HUES48 (cell line): ENCODE measurements at regions not wholly inside any gene's neighbourhood (a gene's known extent, or its start where the extent isn't known, plus 50 kb on each side); places are given as distances from the start of the nearest gene placed in this dataset.

Experiments
- H3K27ac ChIP-seq: one replicate; pipeline ENCODE4 v1.7.0; 2013; ENCODE audit warnings: low read depth, low read length, inconsistent platforms
- H3K27me3 ChIP-seq: 2 replicates; pipeline ENCODE4 v1.6.1; 2013; ENCODE audit warnings: mild to moderate bottlenecking, low read length; ENCODE audit not compliant: control insufficient read depth, insufficient read depth
- H3K36me3 ChIP-seq: 2 replicates; pipeline ENCODE4 v1.6.1; 2013; ENCODE audit warnings: low read length; ENCODE audit not compliant: control insufficient read depth, insufficient read depth
- H3K4me1 ChIP-seq: 2 replicates; pipeline ENCODE4 v1.6.1; 2013; ENCODE audit warnings: mild to moderate bottlenecking, low read length; ENCODE audit not compliant: control insufficient read depth, insufficient read depth
- H3K4me3 ChIP-seq: 2 replicates; pipeline ENCODE4 v1.5.1; 2013; ENCODE audit warnings: mild to moderate bottlenecking, low read depth, low read length
- H3K9ac ChIP-seq: 2 replicates; pipeline ENCODE4 v1.6.1; 2013; ENCODE audit warnings: mild to moderate bottlenecking, low read depth, low read length, moderate library complexity
- H3K9me3 ChIP-seq: 2 replicates; pipeline ENCODE4 v1.6.1; 2013; ENCODE audit warnings: low read length; ENCODE audit not compliant: control insufficient read depth, insufficient read depth

DNA sequence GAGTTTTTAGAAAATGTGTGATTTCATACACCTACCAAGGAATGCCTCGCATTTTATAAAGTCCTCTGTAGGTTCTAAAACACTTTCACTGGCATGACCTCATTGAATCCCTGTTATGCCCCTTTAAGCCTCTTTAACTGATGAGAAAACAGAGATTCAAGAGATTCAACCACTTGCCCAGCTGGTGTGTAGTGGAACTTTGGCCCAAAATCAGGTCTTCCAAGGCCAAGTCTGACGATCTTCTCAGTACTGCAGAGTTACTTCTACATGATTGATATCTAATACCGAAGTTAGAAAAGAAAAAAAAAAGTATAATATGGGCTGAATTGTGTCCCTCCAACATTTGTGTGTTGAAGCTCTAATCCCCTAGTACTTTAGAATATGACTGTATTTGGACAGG lies 202.0 kb downstream of the WDR11 start:
- Histone ChIP-seq H3K27ac (no peak overlapping the region), H3K27me3 (no peaks in the 10 kb centered on the region), H3K4me1 (no peaks in the 10 kb centered on the region), H3K4me3 (no peak overlapping the region), H3K9me3 (no peaks in the 10 kb centered on the region), H3K9ac (no peak overlapping the region), H3K36me3 (no peaks in the 10 kb centered on the region)

DNA sequence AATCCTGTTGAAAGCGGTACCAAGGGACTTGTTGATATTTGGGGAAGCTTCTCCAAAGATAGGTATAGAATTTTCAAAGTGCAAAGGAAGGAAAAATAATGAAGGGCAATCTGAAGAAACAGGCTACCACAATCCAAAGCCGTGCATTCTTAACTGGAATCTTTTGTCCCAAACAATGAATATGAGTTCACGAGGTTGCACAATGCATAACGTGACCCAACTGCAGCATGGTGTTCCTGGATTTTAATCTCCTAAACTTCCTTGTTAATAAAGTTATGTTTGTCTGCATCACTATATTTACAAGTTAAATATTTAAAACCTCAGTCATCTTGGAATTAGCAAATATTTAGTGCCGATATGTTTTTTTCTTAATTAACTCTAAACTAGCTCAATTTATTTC lies 203.7 kb downstream of the WDR11 start:
- no peaks in the 10 kb centered on the region for H3K9me3 ChIP-seq
- no peak overlapping the region for H3K27ac ChIP-seq
- H3K4me1 ChIP-seq: no peaks in the 10 kb centered on the region
- no peak overlapping the region for H3K9ac ChIP-seq
- no peak overlapping the region for H3K4me3 ChIP-seq
- H3K27me3 ChIP-seq: no peaks in the 10 kb centered on the region
- H3K36me3 ChIP-seq: no peaks in the 10 kb centered on the region

DNA sequence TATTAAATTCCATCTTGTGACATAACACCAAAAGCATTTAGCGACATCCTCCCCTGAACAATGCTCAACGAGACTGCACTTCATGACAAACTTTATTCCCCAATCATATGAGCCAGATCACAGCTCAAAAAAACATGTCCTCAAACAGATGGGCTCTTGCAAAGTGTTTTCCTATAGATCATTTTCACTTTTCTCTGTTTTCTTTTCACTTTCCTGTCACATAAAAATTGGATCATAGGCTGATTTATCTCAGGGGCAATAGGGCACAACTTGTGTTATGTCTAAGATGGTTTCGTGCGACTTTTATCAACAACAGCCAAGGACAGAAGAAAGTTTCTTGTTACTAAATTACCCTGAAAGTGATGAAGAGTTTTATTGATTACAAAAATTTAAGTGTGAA lies 206.1 kb downstream of the WDR11 start:
- no peaks in the 10 kb centered on the region for H3K9me3 ChIP-seq
- no peak overlapping the region for H3K27ac ChIP-seq
- no peaks in the 10 kb centered on the region for H3K27me3 ChIP-seq
- H3K9ac ChIP-seq: no peak overlapping the region
- H3K4me3 ChIP-seq: no peak overlapping the region
- no peaks in the 10 kb centered on the region for H3K36me3 ChIP-seq
- H3K4me1 ChIP-seq: no peaks in the 10 kb centered on the region

DNA sequence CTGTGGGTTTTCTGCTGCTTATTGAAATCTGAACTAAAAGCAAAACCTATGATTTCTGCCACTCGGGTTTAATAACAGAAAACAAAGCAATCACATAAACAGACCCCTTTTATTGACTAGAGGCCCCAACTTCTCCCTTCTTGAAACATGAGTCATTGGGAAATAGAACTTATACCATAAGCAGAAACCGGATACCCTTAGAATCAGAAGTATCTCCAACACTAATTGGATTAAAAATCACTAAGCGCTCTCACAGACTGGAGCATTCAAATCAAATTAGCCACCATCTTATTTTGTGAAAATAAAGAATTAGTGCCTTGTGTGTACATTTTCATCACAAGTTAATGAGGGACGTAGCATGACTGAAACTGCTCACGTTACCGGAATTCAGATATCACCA lies 206.9 kb downstream of the WDR11 start:
- Histone ChIP-seq H3K9me3 (no peaks in the 10 kb centered on the region), H3K4me3 (no peak overlapping the region), H3K4me1 (no peaks in the 10 kb centered on the region), H3K36me3 (no peaks in the 10 kb centered on the region), H3K27me3 (no peaks in the 10 kb centered on the region), H3K9ac (no peak overlapping the region), H3K27ac (no peak overlapping the region)

DNA sequence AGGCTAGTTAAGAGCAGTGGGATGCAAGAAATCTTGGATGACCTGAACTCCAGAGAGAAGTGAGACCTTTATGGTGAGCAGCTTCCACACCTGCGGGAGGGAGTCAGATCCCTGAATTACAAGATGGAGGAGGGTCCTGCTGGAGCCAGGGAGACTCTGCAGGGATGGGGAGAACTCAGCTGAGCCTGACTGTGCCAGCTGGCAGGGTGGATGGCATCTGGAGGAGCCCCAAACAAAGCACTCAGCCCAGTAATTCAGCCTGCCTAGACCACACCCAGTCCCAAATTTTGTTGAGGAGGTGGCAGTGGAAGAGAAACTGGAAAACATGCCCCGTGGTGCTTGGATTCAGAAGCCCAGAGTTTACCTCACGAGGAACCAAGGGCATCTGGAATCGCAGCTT lies 208.2 kb downstream of the WDR11 start:
- no peak overlapping the region for H3K4me3 ChIP-seq
- no peaks in the 10 kb centered on the region for H3K36me3 ChIP-seq
- no peaks in the 10 kb centered on the region for H3K4me1 ChIP-seq
- no peaks in the 10 kb centered on the region for H3K9me3 ChIP-seq
- H3K27ac ChIP-seq: no peak overlapping the region
- no peaks in the 10 kb centered on the region for H3K27me3 ChIP-seq
- no peak overlapping the region for H3K9ac ChIP-seq

DNA sequence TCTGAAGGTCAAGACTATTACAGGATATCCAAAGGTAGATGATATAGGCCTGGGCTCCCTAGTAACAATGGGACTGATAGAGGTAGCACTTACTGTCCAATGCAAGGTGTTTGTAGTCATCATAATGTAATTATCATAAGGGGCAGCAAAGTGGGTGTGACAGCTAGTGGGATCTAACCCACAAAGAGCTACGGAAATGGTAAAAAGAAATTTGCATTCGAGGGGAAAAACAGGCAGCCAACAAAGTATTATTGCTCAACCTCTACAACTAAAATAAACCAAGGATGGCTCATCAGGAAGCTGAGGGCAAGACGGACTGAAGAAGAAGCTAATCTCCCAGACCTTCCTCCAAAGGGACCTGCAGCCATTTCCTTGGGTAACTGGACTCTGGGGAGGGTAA lies 211.0 kb downstream of the WDR11 start:
- H3K4me1 ChIP-seq: no peaks in the 10 kb centered on the region
- no peaks in the 10 kb centered on the region for H3K27me3 ChIP-seq
- no peaks in the 10 kb centered on the region for H3K9me3 ChIP-seq
- H3K36me3 ChIP-seq: no peaks in the 10 kb centered on the region
- H3K27ac ChIP-seq: no peak overlapping the region
- H3K4me3 ChIP-seq: no peak overlapping the region
- H3K9ac ChIP-seq: no peak overlapping the region

DNA sequence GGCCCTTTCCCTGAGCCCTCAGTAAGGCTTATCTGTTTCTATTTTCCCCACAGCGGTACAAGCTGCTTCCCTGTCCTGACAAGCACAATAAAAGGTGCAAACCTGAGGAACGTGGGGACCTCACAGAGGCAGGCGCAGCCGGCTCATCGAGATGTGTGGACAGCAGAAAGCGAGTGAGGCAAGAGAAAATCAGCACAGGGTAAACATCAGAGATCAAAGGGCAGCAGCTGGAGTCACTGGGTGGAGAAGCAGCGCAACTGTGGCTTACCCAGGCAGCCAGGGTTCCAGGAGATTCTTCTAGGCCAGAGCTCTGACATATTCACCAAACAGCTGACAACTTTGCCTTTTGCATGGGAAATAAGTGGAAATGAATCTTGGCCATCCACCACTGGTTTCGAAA lies 212.6 kb downstream of the WDR11 start:
- Histone ChIP-seq H3K27me3 (no peaks in the 10 kb centered on the region), H3K4me3 (no peak overlapping the region), H3K4me1 (no peaks in the 10 kb centered on the region), H3K27ac (no peak overlapping the region), H3K9me3 (no peaks in the 10 kb centered on the region), H3K36me3 (no peaks in the 10 kb centered on the region), H3K9ac (no peak overlapping the region)

DNA sequence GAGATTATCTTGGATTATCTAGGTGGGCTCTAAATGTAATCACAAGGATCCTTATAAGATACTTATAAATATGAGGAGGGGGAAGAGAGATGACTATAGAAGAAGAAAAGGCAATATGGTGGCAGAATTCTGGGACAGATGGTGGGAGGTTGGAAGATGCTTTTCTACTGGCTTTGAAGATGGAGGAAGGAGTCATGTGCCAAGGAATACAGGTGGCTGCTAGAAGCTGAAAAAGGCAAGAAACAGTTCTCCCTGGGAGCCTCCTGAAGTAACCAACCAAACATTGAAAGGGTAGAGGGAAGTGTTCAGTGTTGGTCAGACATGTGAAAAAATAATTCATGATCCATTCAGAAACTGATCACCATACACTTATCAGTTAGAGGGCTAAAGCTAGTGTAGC lies 213.3 kb downstream of the WDR11 start:
- Histone ChIP-seq H3K27me3 (no peaks in the 10 kb centered on the region), H3K4me3 (no peak overlapping the region), H3K4me1 (no peaks in the 10 kb centered on the region), H3K36me3 (no peaks in the 10 kb centered on the region), H3K27ac (no peak overlapping the region), H3K9me3 (no peaks in the 10 kb centered on the region), H3K9ac (no peak overlapping the region)

DNA sequence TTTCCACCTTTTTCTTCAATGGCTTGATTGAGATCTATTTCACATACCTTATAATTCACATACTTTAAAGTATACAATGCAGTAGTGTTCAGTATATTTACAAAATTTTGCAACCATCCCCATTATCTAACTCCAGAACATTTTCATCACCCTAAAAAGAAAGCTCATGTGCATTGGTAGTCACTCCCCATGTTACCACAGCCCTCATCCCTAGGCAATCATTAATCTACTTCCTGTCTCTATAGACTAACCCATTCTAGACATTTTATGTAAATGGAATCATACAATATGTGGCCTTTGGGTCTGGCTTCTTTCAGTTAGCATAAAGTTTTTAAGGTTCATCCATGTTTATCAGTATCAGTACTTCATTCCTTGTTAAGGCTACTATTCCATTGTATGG lies 214.2 kb downstream of the WDR11 start:
- Histone ChIP-seq H3K9me3 (no peaks in the 10 kb centered on the region), H3K4me1 (no peaks in the 10 kb centered on the region), H3K27ac (no peak overlapping the region), H3K4me3 (no peak overlapping the region), H3K27me3 (no peaks in the 10 kb centered on the region), H3K36me3 (no peaks in the 10 kb centered on the region), H3K9ac (no peak overlapping the region)

DNA sequence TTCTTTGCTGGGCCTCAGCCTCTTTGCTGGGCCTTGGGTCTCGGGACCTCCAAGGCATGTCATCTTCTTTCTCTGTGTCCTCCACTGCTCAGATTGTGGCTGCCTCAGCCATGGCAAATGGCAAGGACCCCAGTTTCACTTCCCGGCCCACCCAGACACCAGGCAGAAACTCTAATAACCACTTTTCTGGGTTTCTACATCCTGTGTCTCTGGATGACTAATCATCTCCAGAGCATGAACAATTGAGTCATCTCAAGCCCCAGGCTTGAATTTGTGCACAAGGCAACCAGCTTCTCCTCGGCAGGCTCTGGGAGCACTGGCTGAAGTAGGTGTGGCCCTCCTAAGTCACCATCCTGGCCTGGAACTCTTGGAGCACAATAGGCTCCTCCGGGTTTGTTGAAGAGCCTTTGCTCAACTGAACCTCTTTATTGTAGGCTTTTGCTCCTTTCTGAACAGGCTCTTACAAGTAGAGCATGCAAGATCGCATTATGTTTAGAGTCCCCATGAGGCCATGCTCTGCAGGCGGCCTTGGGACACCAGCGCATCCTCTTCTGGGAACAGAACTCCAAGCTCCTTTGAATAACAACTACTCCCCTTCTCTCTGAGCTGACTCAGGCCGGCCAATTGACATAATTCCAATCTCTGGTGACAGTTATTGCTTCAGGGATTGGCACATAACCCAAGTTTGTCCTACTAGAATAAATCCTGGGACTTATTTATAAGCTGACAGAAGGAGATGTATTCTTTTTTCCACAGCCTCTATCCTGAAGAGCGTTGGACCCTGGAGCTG lies 218.1 kb downstream of the WDR11 start:
- Histone ChIP-seq H3K4me3 (no peak overlapping the region), H3K9ac (no peak overlapping the region), H3K27me3 (no peaks in the 10 kb centered on the region)

DNA sequence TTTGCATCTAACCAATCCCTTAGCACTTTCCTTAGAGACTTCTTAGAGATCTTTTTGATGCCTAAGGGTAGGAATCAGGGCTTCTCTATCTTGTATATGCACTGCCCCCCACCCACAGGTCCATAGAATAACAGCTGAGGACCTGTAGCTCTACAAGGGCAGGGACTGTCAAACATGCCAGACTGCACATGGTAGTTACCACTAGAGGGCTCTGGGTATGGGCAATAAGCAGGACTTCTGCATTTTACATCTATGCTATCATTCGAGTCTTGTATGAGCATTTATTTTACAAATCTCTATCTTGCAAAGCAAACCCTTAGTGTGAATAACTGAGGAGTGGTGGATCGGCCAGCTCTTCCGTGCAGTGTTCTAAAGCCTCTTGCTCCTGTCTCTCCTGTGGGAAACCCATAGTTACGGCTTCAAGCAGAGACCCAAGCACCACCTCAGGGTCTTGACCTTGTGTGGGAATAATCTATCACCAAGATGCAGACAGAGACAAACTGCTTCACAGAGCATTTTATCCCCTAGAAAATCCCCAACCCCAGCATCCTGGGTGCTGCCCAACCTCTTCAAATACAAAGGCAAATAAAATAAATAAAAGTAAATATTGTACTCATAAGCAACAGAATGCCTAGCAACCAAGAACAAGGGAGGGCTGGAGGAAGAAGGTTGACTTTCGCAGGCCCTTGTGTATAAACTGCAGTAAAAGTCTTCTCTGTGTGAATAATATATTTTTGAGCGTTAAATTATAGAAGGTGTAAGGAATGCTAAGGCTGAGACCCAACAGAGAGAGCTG lies 219.3 kb downstream of the WDR11 start:
- Histone ChIP-seq H3K9ac (no peak overlapping the region), H3K27me3 (no peaks in the 10 kb centered on the region), H3K9me3 (no peaks in the 10 kb centered on the region), H3K4me3 (no peak overlapping the region), H3K27ac (no peak overlapping the region), H3K36me3 (no peaks in the 10 kb centered on the region), H3K4me1 (no peaks in the 10 kb centered on the region)

More for the DNA sequence above, 218.1 kb downstream of the WDR11 start:
- H3K4me1 ChIP-seq: no peaks in the 10 kb centered on the region
- H3K9me3 ChIP-seq: no peaks in the 10 kb centered on the region
- H3K36me3 ChIP-seq: no peaks in the 10 kb centered on the region
- H3K27ac ChIP-seq: no peak overlapping the region
